HepG2 (cell line): ENCODE measurements at regions not wholly inside any gene's neighbourhood (a gene's known extent, or its start where the extent isn't known, plus 50 kb on each side); places are given as distances from the start of the nearest gene placed in this dataset.

Experiments used
- ATAC-seq: fragments of 200-7000 bp; cut with Tn5 transposase; 3 replicates; pipeline ENCODE4 v1.9.1; 2020; ENCODE audit warnings: mild to moderate bottlenecking, moderate library complexity
- BruUV-seq: library from RNA; stranded (reverse); fragments of 400-500 nt; replicated peaks from 2 replicates; lab custom pipeline; 2021; lab: Mats Ljungman, UMichigan
- CTCF ChIA-PET: fragments of 300-600 bp; formaldehyde crosslinking; extraction: SDS; loops from one replicate; lab custom pipeline; 2021; ENCODE audit warnings: low total read pairs, inconsistent platforms, low intra/inter-chr PET ratio; lab: Yijun Ruan, JAX
- POLR2A ChIA-PET: fragments of 350-600 bp; sonication (Branson Sonifier 250); formaldehyde crosslinking; loops from one replicate; lab custom pipeline; 2020; ENCODE audit warnings: antibody characterized with exemption, inconsistent platforms; lab: Yijun Ruan, JAX
- DNase-seq: peaks from one replicate; pipeline ENCODE4 v3.0.0-alpha.2; 2015; ENCODE audit warnings: low spot score
- FAIRE-seq: peaks from 3 replicates; lab custom pipeline; 2011; peaks lifted over from hg19 to GRCh38; lab: Jason Lieb, UNC
- H2AFZ ChIP-seq: one replicate; pipeline ENCODE4 v1.6.1; 2011; ENCODE audit warnings: low read length, inconsistent platforms
- H3K27ac ChIP-seq: fragments of 300-600 bp; 3 replicates; pipeline ENCODE4 v1.8.0; 2011; ENCODE audit warnings: mixed run types, mild to moderate bottlenecking, mixed read lengths, low read length, inconsistent platforms; ENCODE audit not compliant: insufficient read depth; ENCODE audit errors: extremely low read length
- H3K27me3 ChIP-seq, 2 experiments: fragments of 200-600 bp in 1 of 2; 2 replicates in 1 of 2; 3 replicates in 1 of 2; pipeline versions ENCODE4 v1.6.0 to v1.8.0; 2011; ENCODE audit warnings: low read length in 2 of 2, mild to moderate bottlenecking in 2 of 2, moderate library complexity in 2 of 2, inconsistent platforms in 1 of 2; ENCODE audit not compliant: insufficient read depth in 2 of 2, control insufficient read depth in 1 of 2
- H3K36me3 ChIP-seq, 2 experiments: fragments of 200-600 bp in 1 of 2; replicated peaks in 1 of 2; 2 replicates in 1 of 2; 3 replicates in 1 of 2; pipeline versions ENCODE4 v1.5.1 to v1.8.0; 2011; ENCODE audit warnings: low read length in 2 of 2, inconsistent platforms in 1 of 2; ENCODE audit not compliant: insufficient read depth in 2 of 2, control insufficient read depth in 1 of 2
- H3K4me1 ChIP-seq: 2 replicates; pipeline ENCODE4 v1.5.1; 2012; ENCODE audit warnings: low read length, inconsistent platforms; ENCODE audit not compliant: insufficient read depth
- H3K4me2 ChIP-seq: 2 replicates; pipeline ENCODE4 v1.6.0; 2011; ENCODE audit warnings: low read depth, low read length, inconsistent platforms
- H3K4me3 ChIP-seq, 3 experiments: fragments of 200-600 bp in 1 of 3; sonication (generic), shearing (Covaris generic) in 1 of 3; replicated peaks in 1 of 3; 2 replicates each; pipeline ENCODE4 v1.5.1; 2011 to 2016; ENCODE audit warnings: low read length in 3 of 3, inconsistent platforms in 2 of 3, low read depth in 2 of 3, mild to moderate bottlenecking in 2 of 3, control low read depth in 1 of 3, mixed read lengths in 1 of 3; ENCODE audit not compliant: insufficient read depth in 1 of 3
- H3K79me2 ChIP-seq: one replicate; pipeline ENCODE4 v1.6.1; 2011; ENCODE audit warnings: low read length, inconsistent platforms; ENCODE audit not compliant: insufficient read depth
- H3K9ac ChIP-seq: 2 replicates; pipeline ENCODE4 v1.6.0; 2011; ENCODE audit warnings: mild to moderate bottlenecking, low read depth, low read length, inconsistent platforms; ENCODE audit not compliant: insufficient read depth
- H3K9me3 ChIP-seq: 2 replicates; pipeline ENCODE4 v1.5.1; 2012; ENCODE audit warnings: mild to moderate bottlenecking, low read length
- H4K20me1 ChIP-seq: 2 replicates; pipeline ENCODE4 v1.6.0; 2011; ENCODE audit warnings: inconsistent platforms, mild to moderate bottlenecking, low read length, moderate library complexity; ENCODE audit not compliant: insufficient read depth
- BCL6 ChIP-seq: IDR thresholded peaks from 2 replicates; pipeline ENCODE4 v1.6.1; 2016; ENCODE audit warnings: missing genetic modification reagents, missing compliant biosample characterization
- DDIT3 ChIP-seq: sonication (generic); formaldehyde crosslinking; IDR thresholded peaks from 2 replicates; pipeline ENCODE4 v1.4.0; 2020; ENCODE audit warnings: mild to moderate bottlenecking, missing genetic modification reagents
- IRX3 ChIP-seq: sonication (generic); formaldehyde crosslinking; IDR thresholded peaks from 2 replicates; pipeline ENCODE4 v1.8.1; 2023; ENCODE audit warnings: mild to moderate bottlenecking, low read depth, missing genetic modification reagents, borderline replicate concordance
- LBX2 ChIP-seq: sonication (generic); formaldehyde crosslinking; IDR thresholded peaks from 2 replicates; pipeline ENCODE4 v1.5.0; 2020; ENCODE audit warnings: missing genetic modification reagents, mild to moderate bottlenecking, borderline replicate concordance
- MXD1 ChIP-seq: sonication (generic); formaldehyde crosslinking; IDR thresholded peaks from 2 replicates; pipeline ENCODE4 v1.4.0; 2020; ENCODE audit warnings: mild to moderate bottlenecking, missing genetic modification reagents
- PRDM10 ChIP-seq: sonication (generic); formaldehyde crosslinking; IDR thresholded peaks from 2 replicates; pipeline ENCODE4 v1.4.0; 2020; ENCODE audit warnings: low read depth, missing genetic modification reagents
- TARDBP ChIP-seq: sonication (generic); formaldehyde crosslinking; IDR thresholded peaks from 2 replicates; pipeline ENCODE4 v1.8.0; 2022; ENCODE audit warnings: mild to moderate bottlenecking, missing genetic modification reagents
- YY1 ChIP-seq: IDR thresholded peaks from 2 replicates; pipeline ENCODE4 v1.6.1; 2011; ENCODE audit warnings: low read length, low read depth, moderate library complexity, mild to moderate bottlenecking; ENCODE audit not compliant: insufficient read depth, insufficient replicate concordance
- ZBTB25 ChIP-seq: IDR thresholded peaks from 2 replicates; pipeline ENCODE4 v1.6.1; 2018; ENCODE audit warnings: missing genetic modification reagents
- ZIK1 ChIP-seq: sonication (generic); formaldehyde crosslinking; IDR thresholded peaks from 2 replicates; pipeline ENCODE4 v1.5.0; 2020; ENCODE audit warnings: mild to moderate bottlenecking, low read depth, missing genetic modification reagents, borderline replicate concordance
- ZNF354B ChIP-seq: sonication (generic); formaldehyde crosslinking; IDR thresholded peaks from 2 replicates; pipeline ENCODE4 v1.8.0; 2022; ENCODE audit warnings: mild to moderate bottlenecking, missing genetic modification reagents
- ZNF776 ChIP-seq: sonication (generic); formaldehyde crosslinking; IDR thresholded peaks from 2 replicates; pipeline ENCODE4 v1.4.0; 2020; ENCODE audit warnings: mild to moderate bottlenecking, missing genetic modification reagents
- ZSCAN29 ChIP-seq: sonication (generic); formaldehyde crosslinking; conservative IDR thresholded peaks from 2 replicates; pipeline ENCODE4 v1.4.0; 2020; ENCODE audit warnings: mild to moderate bottlenecking, missing genetic modification reagents
- WGBS: methylation state at CpG from one replicate; pipeline ENCODE4 v1.1.6; 2017; ENCODE audit warnings: low lambda C conversion rate; 5-methylcytosine and 5-hydroxymethylcytosine counted together
- in situ Hi-C: cut with HindIII; loops from 2 replicates; pipeline ENCODE4 v1.10.0; 2017; ENCODE audit warnings: low pct_unique_long_range_greater_than_20kb; ENCODE audit not compliant: extremely low pct_ligation_motif_present
- intact Hi-C: fragments of 100-400 bp; cut with micrococcal nuclease; formaldehyde crosslinking; loops from one replicate; pipeline ENCODE4 v1.10.0; 2022; ENCODE audit not compliant: unreplicated experiment

GRCh38 chr2:104923665-104924064, 69.8 kb downstream of the POU3F3 start:
- intact Hi-C loops (no loop called here), in situ Hi-C loops (no loop called here)
- POLR2A ChIA-PET: no interaction called here
- no peak overlapping the region for H3K4me2 ChIP-seq
- H3K36me3 ChIP-seq: no peaks in the 10 kb centered on the region
- WGBS: under 1% methylated on average over 3 of the region's 3 CpGs
- H2AFZ ChIP-seq: no peak overlapping the region
- DNase-seq: no peak
- H3K27ac ChIP-seq: no peak overlapping the region
- CTCF ChIA-PET: no interaction called here
- no peaks in the 10 kb centered on the region for H3K79me2 ChIP-seq
- H4K20me1 ChIP-seq: no peaks in the 10 kb centered on the region
- H3K4me3 ChIP-seq: no peak overlapping the region
- no peak for ATAC-seq
- H3K27me3 ChIP-seq: no peaks in the 10 kb centered on the region
- BruUV-seq: no TSS peak
- no peak for TF ChIP-seq YY1
- TF ChIP-seq ZBTB25 (CRISPR knock-in tag): no peak
- TF ChIP-seq MXD1 (CRISPR knock-in tag): no peak
- TF ChIP-seq DDIT3: no peak
- FAIRE-seq: no peak
- no peaks in the 10 kb centered on the region for H3K9me3 ChIP-seq
- H3K4me1 ChIP-seq: no peaks in the 10 kb centered on the region; the same call in 1 of the 2 replicates
- H3K9ac ChIP-seq: no peak overlapping the region

- ChIA-PET POLR2A (no interaction called here), CTCF (no interaction called here)
- no peak overlapping the region for H3K4me3 ChIP-seq
- H4K20me1 ChIP-seq: no peaks in the 10 kb centered on the region
- ATAC-seq: no peak
- H3K9me3 ChIP-seq: no peaks in the 10 kb centered on the region
- no TSS peak for BruUV-seq
- H3K79me2 ChIP-seq: no peaks in the 10 kb centered on the region
- H2AFZ ChIP-seq: no peak overlapping the region
- no peak overlapping the region for H3K4me2 ChIP-seq
- peaks cover 0 to 12% of the 10 kb centered on the region in 2 experiments; a peak in 2 of 5 replicates for H3K27me3 ChIP-seq
- H3K27ac ChIP-seq: no peak overlapping the region
- intact Hi-C loops: no loop called here
- WGBS: 8% methylated on average over 4 of the region's 4 CpGs
- in situ Hi-C loops: loop anchor here (25.0 kb wide), 1 partner anchor 1767 kb away; no protein-coding TSS in a partner anchor
- DNase-seq: no peak
- H3K36me3 ChIP-seq: no peaks in the 10 kb centered on the region
- H3K9ac ChIP-seq: no peak overlapping the region
- no peaks in the 10 kb centered on the region for H3K4me1 ChIP-seq
- no peak for FAIRE-seq
- TF ChIP-seq ZSCAN29 (CRISPR knock-in tag): no peak
- TF ChIP-seq TARDBP: no peak
- TF ChIP-seq PRDM10 (CRISPR knock-in tag): no peak
- no peak for TF ChIP-seq ZNF776 (CRISPR knock-in tag)
- no peak for TF ChIP-seq LBX2 (CRISPR knock-in tag)
- TF ChIP-seq BCL6 (CRISPR knock-in tag): no peak
- TF ChIP-seq ZIK1 (CRISPR knock-in tag): no peak
- TF ChIP-seq IRX3 (CRISPR knock-in tag): no peak
- TF ChIP-seq ZNF354B: no peak
Measured at GRCh38 chr2:104929663-104930062, 75.7 kb downstream of the POU3F3 start.
